ENCODE measurements at regions not wholly inside any gene's neighbourhood (a gene's known extent, or its start where the extent isn't known, plus 50 kb on each side); places are given as distances from the start of the nearest gene placed in this dataset.

DNA sequence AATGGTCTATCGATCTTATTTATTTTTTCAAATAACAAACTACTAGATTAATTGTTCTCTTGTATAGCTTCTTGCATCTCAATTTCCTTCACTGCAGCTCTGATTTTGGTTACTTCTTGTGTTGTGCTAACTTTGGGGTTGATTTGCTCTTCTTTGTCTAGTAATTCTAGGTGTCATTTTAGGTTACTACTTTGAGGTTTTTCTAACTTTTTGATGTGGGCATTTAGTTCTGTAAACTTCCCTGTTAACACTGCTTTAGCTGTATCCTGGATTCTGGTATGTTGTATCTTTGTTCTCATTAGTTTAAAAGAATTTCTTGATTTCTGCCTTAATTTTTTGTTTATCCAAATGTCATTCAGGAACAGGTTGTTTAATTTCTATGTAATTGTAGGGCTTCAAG is 1188.0 kb downstream of the DNAJB9 start:
- no peaks in the 10 kb centered on the region for H3K27me3 ChIP-seq
- no peak overlapping the region for H3K27ac ChIP-seq
- no peak for ATAC-seq
- peaks cover 0 to 29% of the 10 kb centered on the region in 2 donors for H3K9me3 ChIP-seq
- H3K4me3 ChIP-seq, result no peak overlapping the region
- TF ChIP-seq, protein P1, sequence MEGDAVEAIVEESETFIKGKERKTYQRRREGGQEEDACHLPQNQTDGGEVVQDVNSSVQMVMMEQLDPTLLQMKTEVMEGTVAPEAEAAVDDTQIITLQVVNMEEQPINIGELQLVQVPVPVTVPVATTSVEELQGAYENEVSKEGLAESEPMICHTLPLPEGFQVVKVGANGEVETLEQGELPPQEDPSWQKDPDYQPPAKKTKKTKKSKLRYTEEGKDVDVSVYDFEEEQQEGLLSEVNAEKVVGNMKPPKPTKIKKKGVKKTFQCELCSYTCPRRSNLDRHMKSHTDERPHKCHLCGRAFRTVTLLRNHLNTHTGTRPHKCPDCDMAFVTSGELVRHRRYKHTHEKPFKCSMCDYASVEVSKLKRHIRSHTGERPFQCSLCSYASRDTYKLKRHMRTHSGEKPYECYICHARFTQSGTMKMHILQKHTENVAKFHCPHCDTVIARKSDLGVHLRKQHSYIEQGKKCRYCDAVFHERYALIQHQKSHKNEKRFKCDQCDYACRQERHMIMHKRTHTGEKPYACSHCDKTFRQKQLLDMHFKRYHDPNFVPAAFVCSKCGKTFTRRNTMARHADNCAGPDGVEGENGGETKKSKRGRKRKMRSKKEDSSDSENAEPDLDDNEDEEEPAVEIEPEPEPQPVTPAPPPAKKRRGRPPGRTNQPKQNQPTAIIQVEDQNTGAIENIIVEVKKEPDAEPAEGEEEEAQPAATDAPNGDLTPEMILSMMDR (IDR thresholded peaks at IDR 0.05), result no peak
- no peak for DNase-seq
- H3K36me3 ChIP-seq, result no peaks in the 10 kb centered on the region
- H3K4me1 ChIP-seq, result no peaks in the 10 kb centered on the region
- intact Hi-C loops (cut with DNase I), result no loop called here

DNA sequence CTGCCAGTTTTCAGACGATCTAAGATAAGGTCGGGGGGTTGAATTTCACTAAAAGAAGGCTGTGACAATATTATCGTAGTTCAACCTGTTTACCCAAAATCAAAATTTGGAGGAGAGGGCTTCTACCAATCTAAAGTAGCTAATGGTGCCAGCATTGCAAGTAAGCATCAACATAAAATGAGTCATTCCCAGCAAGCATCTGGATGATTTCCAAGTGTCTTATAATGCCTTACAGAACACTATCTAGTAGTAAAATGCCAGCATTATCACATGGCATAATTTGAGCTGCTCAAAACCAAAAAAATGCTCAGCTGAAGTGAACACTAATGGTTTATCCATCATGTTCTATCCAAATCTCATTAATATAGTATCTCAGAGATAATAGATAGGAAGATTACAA is 1193.9 kb downstream of the DNAJB9 start:
- TF ChIP-seq, protein P1 (IDR thresholded peaks at IDR 0.05), result no peak
- DNase-seq, result no peak

DNA sequence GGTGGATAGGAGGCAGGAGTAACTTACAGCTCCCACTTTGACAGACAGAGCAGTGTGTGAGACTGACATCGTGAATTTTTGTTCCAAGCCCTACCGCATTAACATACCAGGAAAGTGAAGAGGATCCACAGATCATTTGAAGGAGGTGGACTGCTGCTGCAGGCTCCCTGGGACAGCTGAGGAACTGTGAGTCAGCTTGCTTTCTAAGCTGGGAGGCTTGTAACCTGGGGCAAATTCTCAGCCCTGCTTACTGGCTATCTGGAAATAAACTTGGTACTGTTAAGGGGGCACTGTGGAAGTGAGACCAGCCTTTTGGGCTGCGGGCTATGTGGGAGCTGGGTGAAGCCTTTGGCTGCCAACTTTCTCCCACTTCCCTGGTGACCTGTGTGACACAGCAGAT is 1202.5 kb downstream of the DNAJB9 start:
- no peak overlapping the region for H3K4me3 ChIP-seq
- TF ChIP-seq, protein P1 (IDR thresholded peaks at IDR 0.05), result no peak
- ATAC-seq (no peak), DNase-seq (no peak)
- H3K27ac ChIP-seq, result no peak overlapping the region
- H3K36me3 ChIP-seq, result no peaks in the 10 kb centered on the region
- H3K4me1 ChIP-seq, result no peaks in the 10 kb centered on the region
- intact Hi-C loops (cut with DNase I), result no loop called here
- peaks cover 0 to 11% of the 10 kb centered on the region in 2 donors for H3K9me3 ChIP-seq
- H3K27me3 ChIP-seq, result no peaks in the 10 kb centered on the region

More for the DNA sequence above, 1193.9 kb downstream of the DNAJB9 start:
- no peak overlapping the region for H3K27ac ChIP-seq
- no peaks in the 10 kb centered on the region for H3K36me3 ChIP-seq
- peaks cover 0 to 14% of the 10 kb centered on the region in 2 donors for H3K9me3 ChIP-seq
- no peak overlapping the region for H3K4me3 ChIP-seq
- intact Hi-C loops (cut with DNase I), result no loop called here
- H3K4me1 ChIP-seq, result no peaks in the 10 kb centered on the region
- H3K27me3 ChIP-seq, result no peaks in the 10 kb centered on the region
- ATAC-seq, result no peak

DNA sequence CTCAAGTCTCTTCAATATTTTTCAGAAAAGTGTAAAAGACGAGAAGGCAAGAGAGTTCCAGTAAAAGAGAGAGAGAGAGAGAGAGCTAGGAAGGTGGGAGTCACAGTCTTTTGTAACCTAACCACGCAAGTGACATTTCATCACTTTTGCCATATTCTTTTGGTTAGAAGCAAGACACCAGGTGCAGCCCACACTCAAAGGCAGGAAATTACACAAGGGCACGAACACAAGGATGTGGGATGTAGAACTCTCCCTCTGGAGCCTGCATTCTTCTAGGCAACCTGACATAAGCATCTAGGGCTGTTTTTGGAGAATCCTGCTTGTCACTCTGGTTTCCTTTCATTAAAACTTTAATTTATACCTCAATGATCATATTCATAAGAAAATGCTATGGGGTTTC is 1213.1 kb downstream of the DNAJB9 start:
- Histone ChIP-seq H3K36me3 (no peaks in the 10 kb centered on the region), H3K9me3 (peaks cover 0 to 9% of the 10 kb centered on the region in 2 donors), H3K4me1 (no peaks in the 10 kb centered on the region), H3K4me3 (no peak overlapping the region), H3K27me3 (no peaks in the 10 kb centered on the region), H3K27ac (no peak overlapping the region)
- intact Hi-C loops (cut with DNase I), result no loop called here
- TF ChIP-seq, protein P1 (IDR thresholded peaks at IDR 0.05), result no peak
- no peak for DNase-seq
- ATAC-seq, result no peak

DNA sequence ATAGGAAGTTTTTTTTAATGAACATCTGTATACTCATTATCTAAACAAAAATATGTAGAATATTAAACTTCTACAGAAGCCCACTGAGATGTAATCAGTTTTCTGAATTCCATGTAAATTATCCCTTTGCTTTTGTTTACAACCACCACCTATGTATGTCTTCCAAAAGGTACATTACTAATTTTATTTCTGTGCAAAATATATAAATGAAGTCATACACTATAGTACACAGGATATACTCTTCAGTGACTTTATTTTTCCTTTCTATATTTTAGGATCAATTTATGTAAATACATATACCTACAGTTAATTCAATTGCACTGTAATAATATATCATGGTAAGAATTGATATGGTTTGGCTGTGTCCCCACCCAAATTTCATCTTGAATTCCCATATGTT is 1236.9 kb downstream of the DNAJB9 start:
- no peak for ATAC-seq
- Histone ChIP-seq H3K4me3 (no peak overlapping the region), H3K4me1 (no peaks in the 10 kb centered on the region), H3K36me3 (no peaks in the 10 kb centered on the region), H3K27ac (no peak overlapping the region), H3K9me3 (peaks cover 0 to 17% of the 10 kb centered on the region in 2 donors), H3K27me3 (no peaks in the 10 kb centered on the region)
- TF ChIP-seq, protein P1 (IDR thresholded peaks at IDR 0.05), result no peak
- intact Hi-C loops (cut with DNase I), result no loop called here
- no peak for DNase-seq
